DMS53 treated with DMSO at 0.1 percent for 48 hours (cell line): ENCODE measurements at regions not wholly inside any gene's neighbourhood (a gene's known extent, or its start where the extent isn't known, plus 50 kb on each side); places are given as distances from the start of the nearest gene placed in this dataset.
"Not testable (repeated sequence)": the region's sequence is repeated elsewhere in the genome, so short reads cannot be mapped to it uniquely, and the experiment has no call there.

Experiments
- DNase-seq: peaks from one replicate; lab custom pipeline; 2025; ENCODE audit not compliant: unreplicated experiment; lab: John Stamatoyannopoulos, UW

DNA sequence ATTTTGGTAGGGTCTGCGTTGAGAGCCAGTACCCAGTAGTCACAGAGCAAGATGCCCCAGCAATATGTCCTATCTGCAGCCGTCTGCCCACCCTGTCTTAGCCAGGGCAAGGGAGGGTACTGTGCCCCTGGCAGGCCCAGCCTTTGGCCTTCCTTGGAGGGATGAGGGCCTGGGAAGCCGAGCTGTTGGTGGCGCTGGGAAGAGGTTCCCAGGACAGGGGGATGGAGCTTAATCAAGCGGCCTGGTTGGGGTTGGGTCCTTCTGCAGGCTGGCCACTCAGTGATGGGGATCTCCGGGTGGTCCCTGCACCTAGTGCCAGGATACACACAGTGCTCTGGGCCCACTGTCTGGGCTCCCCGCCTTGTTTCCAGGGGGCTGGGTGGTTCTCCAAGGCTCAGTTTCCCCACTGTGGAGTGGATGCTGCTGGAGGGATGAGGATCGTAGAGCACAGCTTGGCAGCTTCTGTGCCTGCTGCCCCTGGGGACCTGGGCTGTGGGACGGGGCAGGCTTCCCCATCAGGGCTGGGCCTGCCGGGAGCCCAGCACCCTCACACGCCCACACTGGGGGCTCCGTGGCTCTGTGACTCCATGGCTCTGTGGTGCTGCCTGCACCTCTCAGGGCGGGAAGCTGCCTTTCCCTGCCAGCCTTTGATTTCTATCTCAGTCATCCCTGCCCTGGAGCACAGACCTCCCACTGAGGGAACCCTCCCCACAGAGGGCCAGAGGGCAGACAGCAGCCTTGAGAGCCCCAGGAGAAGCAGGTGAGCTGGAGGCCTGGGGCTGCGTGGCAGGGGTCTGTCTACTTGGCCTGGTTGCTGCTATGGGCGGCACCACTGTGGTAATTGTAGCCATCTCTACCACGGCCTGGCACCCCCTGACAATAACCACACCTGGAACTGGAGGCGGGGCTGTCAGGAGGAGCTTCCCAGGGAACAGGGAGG lies 357.0 kb downstream of the TMEM121 start:
- no peak for DNase-seq

GRCh38 chr14:105884192-105884807 lies 357.9 kb downstream of the TMEM121 start:
- DNase-seq, result not testable (repeated sequence)

- DNase-seq, result no peak
Measured at GRCh38 chr14:105884808-105885281, 358.5 kb downstream of the TMEM121 start.

GRCh38 chr14:105885561-105886320 lies 359.4 kb downstream of the TMEM121 start:
- DNase-seq, result no peak

GRCh38 chr14:105886791-105887191 lies 360.4 kb downstream of the TMEM121 start:
- not testable (repeated sequence) for DNase-seq

DNA sequence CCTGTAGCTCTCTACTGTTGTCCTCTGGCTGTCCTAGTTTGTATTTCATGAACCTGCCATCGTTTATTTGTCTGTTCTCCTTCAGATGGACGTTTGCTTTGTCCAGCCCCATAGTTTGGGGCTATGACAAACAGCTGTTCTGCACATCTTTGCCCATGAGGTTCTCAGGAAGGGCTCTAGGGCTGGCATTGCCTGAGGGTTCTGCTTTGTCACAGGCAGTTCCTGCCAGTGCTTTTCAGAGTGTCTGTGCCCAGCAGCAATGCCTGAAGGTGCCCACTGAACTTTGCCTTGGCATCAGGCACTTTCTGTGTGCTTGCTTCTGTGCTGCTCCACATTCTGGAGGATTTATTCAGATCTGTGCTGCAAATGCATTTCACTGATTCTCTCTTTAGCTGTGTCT lies 361.3 kb downstream of the TMEM121 start:
- DNase-seq, result no peak

GRCh38 chr14:105888151-105888550 lies 361.8 kb downstream of the TMEM121 start:
- DNase-seq, result no peak

DNA sequence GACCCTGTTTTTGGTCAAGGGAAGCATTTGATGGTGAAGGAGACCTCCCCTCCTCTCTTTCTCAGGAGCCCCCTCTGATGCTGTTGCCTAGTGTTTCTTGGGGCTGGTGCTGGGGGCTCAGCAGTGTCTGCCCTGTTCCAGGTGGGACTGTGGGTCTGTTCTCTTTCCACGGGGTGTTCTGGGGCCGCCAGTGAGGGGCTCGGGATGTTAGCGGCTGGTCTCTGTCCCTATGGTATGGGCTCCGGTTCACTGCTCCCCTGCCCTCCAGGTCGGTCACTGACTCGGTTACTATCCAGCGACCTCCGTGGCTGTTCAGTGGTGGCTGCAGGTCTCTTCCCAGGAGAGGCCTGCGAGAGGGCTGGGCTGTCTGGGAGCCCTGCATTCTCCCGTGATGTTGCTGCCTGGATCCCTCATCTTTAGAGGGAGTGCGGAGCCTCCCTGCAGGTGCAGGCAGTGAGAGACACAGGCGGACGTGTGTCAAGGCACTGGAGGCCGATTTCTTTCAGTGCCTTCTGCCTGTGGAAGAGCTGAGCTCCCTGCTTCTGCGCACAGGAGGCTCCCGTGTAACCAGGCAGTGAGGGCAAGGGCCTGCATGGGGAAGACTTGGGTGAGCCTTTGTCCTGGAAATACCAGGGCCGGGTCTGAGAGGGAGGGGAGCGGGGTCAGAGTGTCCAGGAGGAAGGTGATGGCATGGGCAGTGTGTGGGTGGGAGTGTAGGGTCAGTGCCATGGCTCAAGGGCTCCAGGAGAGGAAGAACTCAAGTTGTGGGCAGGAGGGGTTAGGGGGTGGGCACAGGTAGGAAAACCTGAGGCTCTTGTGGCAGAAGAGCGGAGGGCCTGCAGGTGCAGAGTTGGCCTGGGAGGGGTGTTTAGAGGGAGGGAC lies 362.6 kb downstream of the TMEM121 start:
- DNase-seq, result no peak

DNA sequence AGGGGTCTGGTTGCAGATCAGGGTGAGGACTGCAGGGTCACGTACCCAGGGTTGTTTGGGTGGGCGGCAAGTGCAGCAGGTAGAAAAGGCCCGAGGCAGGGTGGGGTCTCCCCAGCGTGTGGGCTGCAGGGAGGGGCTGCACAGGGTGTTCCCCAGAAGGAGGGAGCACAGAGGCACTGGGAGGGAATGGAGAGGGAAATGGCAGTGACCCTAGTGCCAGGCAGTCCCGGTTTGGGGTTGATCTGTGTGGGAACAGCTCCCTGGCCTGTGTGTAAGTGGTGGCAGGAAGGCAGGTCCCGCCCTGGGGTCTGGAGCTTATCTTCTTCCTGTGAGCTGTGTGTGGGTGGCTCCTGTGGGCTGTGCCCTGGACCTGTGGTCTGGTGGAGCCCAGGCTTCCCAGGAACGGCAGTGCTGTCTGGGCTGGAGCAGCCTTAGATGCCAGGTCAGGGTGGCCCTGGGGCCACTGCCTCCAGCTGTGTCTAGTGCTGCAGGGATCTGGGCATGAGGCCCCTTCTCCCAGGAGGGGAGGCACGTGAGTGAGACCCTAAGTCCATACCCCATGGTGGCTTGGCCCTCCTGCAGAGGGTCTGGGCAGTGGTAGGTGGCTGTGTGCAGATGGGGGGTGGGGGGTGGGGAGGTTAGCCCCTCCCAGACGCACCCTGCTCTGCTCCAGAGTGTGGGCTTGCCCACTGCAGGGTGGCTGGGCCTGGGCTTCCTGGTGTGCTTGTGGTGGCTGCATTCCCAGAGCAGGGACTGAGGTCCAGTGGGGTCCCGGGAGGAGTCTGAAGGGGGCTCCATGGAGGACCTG lies 363.5 kb downstream of the TMEM121 start:
- no peak for DNase-seq

GRCh38 chr14:105890474-105891220 lies 364.3 kb downstream of the TMEM121 start:
- DNase-seq, result no peak

DNA sequence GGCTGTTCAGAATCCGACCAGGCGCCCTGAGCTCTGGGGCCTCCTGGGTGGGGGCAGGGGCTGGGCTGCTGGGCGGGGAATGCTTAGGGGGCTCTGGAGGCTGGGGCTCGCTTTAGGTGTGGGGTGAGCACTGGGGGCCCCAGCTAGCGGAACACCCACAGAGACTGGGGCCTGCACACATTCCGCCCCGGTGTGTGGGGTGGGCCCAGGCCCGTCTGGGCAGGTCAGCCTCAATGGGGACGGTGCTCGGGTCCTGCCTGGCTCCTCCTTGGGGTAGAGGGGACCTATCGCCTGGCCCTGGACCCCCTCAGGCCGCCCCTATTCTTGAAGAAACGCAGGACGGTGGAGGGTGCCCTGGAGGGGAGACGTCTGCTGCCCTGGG lies 364.8 kb downstream of the TMEM121 start:
- no peak for DNase-seq

DNA sequence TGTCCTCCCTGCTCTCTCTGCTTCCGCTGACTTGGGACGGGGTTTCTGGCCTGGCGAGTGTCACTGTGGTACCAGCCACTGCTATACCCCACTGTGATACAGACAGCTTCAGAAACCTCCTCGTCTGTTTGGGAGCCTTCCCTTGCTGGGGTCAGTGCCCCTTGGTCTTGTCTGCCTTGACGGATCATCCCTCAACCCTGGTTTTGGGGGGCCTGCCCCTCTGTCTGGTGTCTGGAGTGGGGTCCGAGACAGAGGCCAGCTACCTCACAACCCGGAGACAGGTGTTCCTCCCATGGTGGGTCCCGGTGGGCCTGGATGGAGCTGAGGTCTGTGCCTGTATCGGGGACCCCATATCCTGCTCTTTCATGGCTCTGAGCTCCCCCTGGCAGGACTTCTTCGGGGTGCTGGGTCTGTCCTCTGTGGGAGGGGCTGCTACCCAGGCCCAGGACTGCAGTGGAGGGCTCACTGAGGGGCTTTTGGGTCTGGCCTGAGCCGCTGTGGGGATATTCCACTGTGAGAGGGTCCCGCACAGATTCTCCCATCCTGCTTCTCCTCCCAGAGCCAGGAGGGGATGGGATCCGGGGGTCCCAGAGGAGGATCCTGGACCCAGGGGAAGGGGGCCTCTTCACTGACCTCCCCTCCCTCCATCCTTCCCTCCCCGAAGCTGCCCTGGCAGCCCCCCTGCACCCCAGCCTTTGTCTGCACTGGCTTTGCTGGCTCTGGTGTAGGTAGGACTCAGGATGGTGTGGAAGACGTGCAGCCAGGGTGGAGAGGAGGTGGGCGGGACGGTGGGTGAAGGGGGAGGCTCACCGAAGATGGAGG lies 365.5 kb downstream of the TMEM121 start:
- no peak for DNase-seq

DNA sequence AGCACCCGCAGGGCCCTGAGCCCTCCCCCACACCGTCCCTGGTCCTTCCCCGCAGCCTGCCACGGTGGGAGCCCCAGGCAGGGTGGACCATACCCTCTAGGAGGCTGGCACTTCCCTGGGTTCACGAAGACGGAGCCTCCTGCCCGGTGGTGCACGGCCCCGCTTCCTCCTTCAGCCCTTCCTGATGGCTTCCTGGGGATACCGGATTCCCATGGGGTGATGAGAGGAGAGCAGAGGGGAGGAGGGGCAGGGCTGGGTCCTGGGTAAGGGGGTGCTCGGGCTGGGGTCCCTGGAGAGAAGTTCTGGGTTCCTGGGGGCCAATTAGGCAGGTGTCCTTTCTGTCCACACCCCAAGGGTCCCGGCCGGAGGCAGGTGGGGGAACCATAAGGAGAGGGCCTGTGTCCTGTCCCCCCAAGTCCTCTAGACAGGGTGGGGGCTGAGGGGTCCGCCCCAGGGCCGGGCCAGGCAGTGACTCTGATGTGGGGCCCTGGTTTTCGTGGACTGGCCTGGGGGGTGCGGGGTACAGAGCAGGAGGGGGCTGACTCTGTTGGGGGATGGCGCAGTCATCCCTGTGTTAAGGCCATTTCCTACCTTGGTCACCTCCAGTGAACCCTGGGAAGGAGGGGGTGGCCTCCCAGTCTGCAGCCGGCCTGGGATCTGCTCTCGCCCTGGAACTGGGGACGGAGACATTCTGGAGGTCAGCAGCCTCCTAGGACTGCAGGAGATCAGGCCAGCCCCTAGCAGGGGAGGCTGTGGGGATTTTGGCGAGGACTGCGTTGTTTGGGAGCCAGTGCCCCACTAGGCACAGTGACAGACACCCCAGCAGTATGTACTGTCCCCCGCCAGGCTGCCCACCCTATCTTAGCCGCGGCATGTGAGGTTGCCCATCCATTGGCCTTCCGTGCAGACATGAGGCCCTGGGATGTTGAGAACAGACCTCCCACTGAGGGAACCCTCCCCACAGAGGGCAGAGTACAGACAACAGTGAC lies 366.4 kb downstream of the TMEM121 start:
- DNase-seq, result not testable (repeated sequence)

GRCh38 chr14:105893686-105894085 lies 367.3 kb downstream of the TMEM121 start:
- DNase-seq, result not testable (repeated sequence)

DNA sequence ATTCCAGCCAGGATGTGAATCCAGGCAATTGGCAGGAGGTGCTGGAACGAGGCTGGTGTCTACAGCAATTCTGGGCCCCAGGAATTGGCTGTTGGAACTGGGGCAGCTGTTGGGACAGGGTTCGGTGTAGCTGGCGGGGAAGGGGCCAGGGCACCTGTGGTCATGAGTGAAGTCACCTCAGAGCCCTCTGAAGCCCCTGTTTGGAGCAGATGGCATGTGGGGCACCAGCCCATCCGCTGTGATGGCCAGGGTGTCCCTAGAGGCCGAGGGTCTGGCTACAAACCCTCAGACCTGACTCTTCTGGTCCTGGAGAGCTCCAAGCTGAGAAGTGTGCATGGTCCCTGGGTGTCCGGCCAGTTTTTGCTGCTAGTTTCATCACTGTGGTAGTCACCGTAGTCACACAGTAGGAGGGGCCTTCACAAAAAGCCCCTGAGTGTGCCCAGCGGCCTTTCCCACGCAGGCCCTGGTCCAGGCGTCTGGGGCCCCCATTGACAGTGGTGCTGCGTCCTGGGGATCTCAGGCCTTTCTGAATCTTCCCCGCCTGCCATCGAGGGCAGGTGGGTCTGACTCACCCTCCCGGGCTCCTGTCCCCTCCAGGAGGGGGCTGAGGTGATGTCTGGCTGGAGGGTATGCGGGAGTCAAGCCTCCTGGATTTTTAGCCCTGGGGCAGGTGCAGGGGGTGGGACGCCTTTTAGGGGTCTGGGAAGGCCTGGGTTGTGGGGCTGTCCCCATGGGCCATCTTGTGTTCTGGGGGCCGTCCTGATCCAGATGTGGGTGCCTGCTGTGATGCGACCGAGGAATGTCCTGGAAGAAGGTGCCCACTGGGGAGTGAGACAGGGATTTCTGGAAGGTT lies 368.0 kb downstream of the TMEM121 start:
- no peak for DNase-seq
